HG03097 (cell line): ENCODE measurements at regions not wholly inside any gene's neighbourhood (a gene's known extent, or its start where the extent isn't known, plus 50 kb on each side); places are given as distances from the start of the nearest gene placed in this dataset.

Experiments
- ATAC-seq: cut with Tn5 transposase; IDR thresholded peaks from one replicate; pipeline ENCODE4 v1.9.1; 2021; ENCODE audit not compliant: unreplicated experiment, low FRiP score

DNA sequence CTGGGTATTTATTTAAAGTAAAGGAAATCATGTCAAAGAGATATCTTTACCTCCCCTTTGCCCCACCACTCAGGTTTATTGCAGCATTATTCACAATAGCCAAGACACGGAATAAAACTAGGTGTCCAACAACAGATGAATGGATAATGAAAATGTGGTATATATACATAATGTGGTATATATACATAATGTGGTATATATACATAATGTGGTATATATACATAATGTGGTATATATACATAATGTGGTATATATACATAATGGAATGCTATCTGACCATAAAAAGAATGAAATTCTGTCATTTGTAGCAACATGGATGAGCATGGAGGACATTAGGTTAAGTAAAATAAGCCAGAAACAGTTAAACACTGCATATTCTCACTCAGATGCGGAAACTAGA is 262.6 kb upstream of the PLXNA2 start:
- ATAC-seq, result no peak

DNA sequence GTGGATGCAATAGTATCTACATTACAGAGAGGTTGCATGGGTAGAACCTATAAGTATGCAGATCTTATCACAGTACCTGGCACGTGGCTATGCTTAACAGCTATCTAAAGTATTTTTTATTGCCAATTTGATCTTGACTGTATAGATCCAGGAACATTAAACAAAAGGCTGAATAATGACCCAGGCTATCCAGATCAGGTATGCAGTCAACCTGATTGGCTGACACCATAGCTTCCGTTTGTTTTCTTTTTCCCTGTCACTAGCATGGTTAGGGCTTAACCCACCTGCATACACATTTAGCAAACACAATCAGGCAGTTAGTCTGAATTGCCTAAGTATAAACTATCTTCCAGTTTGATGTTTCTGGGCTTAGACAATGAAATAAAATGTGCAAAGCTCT is 264.9 kb upstream of the PLXNA2 start:
- no peak for ATAC-seq

DNA sequence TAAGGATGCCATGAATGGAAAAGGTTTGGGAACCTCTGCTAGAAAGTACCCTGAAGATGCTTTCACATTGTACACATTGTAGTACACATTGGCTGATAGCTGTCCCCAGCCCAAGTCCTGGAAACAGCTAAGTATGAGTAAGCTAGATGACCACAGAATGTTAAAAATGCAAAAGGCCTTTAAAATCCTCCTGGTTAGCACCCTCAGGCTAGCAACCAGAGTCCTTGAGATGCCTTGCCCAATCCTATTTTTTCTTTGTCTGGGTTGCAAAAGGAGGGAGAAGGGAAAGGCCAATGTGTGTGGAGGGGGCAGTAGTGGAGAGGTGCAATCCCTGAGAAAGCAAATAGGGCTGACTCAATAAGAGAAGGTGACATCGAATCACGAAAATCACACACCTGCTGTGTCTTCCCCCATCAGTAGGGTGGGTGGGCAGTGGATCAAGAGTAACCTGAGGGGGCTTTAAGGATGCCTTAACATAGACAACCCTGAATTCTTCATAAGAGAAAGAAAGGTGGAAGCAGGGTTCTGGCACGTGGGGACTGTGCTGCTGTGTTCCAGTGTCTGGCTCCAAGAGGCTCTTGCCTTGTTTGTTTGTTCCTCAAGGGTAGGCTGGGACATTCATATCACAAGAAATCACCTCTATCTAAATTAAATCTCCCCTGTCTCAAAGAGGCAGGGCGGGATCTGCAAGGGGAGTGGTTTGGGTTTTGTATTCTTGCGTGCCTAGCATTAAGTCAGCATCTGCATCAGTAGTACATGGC is 266.2 kb upstream of the PLXNA2 start:
- ATAC-seq, result no peak

DNA sequence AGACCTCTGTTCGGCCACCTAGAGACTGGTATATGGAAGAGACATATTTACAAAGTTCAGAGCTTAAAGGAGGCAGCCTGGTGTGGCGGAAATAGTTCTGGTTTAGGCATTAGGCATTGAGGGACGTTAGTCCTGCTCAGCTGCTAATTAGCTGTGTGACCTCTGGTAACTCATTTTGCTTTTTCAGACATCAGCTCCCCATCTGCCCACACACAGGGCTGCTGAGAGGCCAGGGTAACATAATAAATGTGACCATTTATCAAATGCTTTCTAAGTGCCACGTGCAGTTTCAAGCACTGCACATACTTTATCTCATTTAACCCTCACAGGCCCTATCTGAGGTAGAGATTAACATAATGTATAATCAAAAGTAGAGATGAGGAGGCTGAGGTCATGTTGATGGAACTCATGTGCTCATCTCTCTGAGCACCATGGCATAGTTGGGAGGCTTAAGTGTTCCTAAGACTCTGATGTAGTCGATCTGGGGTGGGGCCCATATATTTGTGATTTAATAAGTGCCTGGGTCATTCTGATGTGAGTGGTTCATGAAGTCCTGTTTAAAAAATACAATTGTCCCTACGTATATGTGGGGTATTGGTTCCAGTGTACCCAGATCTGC is 267.2 kb upstream of the PLXNA2 start:
- no peak for ATAC-seq

DNA sequence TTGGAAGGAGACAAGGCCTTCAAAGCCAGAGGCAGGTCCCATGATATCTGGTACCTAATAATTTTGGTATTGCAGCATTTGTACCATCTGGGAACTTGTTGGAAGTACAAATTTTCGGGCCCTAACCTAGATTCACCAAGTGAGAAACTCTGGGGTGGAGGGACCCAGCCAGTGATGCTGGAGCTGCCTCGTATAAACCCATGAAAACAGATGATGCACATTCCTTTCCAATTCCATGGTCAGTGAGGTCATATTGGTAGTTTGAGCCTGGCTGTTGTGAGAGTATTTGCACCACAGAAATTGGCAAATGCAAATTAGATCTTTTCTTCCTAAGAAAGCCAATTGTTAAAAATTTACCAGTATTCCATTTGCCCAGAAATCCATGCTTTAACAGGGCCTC is 269.6 kb upstream of the PLXNA2 start:
- no peak for ATAC-seq

DNA sequence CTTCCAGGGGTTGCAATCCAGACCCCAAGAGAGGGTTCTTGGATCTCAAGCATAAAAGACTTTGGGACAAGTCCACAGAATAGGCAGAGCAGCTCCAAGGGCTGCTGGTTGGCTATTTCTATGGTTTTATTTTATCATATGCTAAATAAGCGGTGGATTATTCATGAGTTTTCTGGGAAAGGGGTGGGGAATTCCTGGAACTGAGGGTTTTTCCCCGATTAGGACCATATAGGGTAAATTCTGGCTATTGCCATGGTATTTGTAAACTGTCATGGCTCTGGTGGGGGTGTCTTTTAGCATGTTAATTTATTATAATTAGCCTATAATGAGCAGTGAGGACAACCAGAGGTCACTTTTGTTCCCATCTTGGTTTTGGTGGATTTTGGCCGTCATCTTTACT is 270.9 kb upstream of the PLXNA2 start:
- ATAC-seq, result no peak

DNA sequence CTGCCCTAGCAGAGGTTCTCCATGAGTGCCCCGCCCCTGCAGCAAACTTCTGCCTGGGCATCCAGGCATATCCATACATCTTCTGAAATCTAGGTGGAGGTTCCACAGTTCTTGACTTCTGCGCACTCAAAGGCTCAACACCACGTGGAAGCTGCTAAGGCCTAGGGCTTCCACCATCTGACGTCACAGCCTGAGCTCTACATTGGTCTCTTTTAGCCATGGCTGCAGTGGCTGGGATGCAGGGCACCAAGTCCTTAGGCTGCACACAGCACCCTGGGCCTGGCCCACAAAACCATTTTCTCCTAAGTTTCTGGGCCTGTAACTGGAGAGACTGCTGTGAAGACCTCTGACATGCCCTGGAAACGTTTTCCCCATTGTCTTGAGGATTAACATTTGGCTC is 272.6 kb upstream of the PLXNA2 start:
- ATAC-seq, result no peak

DNA sequence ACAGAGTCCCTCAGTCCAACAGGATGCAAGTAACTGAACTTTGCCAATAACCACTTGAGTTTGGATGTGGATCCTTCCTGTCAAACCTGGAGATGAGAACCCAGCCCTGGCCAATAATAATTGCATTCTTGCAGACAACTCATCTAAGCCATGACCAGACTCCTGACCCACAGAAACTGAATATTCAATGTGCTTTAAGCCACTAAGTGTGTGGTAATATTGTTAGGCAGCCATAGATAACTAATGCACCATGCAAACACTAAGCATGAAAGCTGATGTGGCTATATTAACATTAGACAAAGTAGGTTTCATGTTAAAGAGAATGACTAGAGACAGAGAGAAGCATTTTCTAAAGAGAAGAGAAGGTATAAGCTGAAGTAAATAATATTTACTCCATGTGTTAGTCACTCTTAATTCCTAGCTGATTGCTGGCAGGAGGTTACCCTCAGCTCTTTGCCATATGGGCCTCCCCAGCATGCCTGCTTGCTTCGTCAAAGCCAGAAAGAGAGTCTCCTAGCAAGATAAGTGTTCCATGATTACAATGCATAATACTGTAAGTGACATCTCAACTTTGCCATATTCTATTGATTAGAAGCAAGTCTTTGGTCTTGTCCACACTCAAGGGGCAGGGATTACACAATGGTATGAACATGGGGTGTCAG is 276.4 kb upstream of the PLXNA2 start:
- no peak for ATAC-seq

DNA sequence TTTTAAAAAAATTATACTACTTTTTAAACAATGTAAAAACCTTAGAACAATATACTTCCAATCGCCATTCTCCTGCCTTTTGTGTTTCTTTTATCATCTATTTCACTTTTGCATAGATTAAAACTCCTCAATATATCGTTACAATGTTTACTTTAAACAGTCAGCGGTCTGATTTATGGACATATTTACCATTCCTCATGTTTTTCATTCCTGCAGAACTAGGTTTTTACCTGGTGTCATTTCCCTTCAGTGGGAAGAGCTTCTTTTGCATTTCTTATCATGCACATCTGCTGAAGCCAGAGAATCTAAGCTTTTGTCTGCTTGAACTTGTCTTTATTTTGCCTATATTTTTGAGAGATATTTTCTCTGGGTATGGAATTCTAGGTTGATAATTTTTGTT is 277.4 kb upstream of the PLXNA2 start:
- no peak for ATAC-seq

DNA sequence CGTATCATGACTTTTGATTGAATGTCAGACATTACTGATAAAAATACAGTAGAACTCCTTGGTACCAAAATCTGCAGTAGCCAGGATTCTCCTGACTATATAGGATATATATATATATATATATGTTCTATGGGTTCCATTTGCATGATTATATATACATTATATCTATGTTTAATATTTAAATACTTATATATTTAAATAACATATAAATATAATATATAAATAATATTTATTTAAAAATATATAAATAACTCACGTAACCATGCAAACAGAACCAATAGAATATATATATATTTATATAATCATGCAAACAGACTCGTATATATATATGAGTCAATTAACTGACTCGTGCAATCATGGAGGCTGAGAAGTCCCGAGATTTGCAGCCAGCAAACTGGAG is 278.8 kb upstream of the PLXNA2 start:
- no peak for ATAC-seq

DNA sequence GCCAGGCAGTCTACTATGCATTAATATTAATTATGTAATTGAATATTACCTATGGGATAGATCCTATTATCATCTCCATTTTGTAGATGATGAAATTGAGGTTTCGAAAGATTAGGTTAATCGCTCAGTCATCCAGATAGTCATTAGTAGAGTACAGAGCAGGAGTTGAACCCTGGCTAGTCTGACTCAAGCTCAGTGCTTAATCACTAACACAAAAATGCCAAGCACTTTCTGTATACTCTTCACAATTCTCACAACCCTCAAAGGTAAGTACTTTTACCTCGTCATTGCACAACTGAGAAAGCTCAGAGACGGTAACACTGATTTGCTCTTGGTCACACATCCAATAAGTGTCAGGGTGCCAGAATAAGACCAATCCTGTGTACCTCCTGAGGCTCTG is 280.2 kb upstream of the PLXNA2 start:
- ATAC-seq, result no peak

DNA sequence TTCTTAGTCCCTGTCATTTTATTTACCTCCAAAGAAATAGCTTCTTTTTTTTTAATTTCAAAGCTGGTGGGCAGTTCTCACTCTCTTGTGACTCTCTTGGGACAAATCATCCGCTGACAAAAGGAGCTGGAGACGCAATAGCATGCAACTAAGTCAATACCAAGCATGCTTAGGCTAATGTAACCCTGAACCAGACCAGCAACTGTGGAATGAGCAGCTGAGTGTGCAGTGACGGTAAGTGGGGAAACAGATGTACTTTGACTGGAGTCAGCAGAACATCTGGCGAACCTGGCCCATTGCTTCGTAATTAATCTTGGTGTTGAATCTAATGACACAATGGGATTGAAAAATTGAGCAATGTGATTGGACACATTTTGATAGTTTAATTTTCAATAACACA is 280.7 kb upstream of the PLXNA2 start:
- ATAC-seq, result no peak

DNA sequence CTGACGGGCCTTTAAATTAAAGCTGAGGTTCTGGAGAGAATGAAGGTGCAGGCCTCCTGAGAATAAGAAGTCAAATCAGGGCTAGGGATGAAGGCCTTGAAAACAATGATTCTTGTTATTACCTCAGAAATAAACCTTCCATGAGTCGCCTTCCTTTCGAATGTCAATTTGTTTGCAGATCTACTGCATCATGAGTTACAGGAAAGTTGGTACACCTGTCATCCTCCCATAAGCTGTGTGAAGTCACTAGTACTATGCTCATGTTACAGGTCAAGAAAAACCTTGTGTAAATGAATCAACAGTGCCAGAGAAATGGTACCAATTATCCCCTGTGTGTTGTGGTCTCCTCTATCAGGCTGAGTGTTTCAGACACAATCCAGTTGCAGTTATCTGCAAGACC is 281.2 kb upstream of the PLXNA2 start:
- no peak for ATAC-seq

DNA sequence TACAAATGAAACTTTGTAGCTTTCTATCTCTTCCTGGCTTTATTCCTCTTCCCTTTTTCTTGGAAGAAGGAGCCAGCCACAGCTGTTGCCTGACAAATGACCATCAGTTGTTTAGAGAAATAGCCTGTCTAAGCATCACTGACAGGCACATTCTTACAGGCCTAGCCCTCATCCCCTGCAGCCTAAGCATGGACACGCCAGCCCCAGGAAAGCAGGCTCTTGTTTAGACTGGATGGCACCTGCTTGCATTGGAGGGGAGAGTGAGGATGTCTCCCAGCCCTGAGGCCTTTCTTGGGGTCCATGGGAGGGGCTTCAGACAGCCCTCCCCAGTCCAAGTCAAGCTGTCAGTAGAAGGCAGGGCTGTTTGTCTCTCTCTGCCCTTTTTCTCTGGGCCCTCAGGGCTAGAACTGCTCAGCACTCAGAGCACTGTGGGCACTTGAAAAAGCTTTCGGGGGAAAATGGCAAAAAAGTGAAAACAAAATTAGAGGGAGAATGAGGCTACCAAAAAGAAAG is 282.5 kb upstream of the PLXNA2 start:
- ATAC-seq, result no peak

DNA sequence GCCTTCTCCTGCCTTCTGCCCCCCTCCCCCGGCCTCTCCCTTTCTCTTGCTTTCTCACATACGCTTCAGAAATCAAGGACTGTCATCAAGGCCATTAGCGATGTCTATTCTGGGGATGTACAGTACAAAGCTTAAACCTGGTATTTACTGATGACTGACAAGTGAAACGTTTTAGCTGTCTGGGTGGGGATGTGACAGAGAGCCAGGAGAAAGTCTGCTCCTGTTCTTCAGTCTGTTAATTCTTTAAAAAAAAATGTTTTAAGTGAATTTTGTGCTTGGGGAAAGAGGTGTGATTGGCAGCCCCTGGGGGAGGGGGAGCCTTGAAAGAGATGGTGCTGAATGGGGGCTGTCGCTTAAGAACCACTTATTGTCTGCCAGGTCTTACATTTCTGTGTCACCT is 283.0 kb upstream of the PLXNA2 start:
- no peak for ATAC-seq

DNA sequence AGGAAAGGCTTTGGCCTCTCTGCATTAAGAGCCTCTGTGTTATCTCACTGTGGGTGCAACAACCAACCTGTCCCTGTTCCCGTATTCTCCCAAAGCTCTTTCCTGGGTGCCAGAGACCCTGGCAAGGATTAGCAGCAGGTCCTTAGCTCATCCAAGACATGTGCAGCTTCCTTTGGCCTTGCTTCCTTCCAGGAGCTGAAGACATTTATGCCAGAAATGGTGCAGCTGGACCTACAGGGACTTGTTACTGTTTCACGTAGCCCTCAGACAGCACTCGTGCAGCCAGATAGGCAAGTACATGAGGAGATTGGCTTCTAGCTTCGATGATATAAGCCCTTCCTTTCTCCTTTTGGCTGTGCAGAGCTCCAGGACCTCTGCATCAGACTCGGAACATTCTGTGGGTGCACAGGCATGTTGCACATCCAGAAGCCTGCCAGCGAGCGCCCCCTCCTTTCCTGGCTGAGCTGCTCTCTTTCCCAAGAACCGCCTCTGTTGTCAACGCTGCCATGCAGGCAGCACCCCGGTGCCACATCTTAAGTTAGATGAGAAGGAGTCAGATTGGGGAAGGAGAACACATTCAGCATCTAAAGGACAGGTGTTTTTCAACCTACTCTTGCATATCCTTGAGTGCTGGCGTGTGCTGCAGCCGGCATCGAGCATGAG is 284.5 kb upstream of the PLXNA2 start:
- ATAC-seq, result no peak

DNA sequence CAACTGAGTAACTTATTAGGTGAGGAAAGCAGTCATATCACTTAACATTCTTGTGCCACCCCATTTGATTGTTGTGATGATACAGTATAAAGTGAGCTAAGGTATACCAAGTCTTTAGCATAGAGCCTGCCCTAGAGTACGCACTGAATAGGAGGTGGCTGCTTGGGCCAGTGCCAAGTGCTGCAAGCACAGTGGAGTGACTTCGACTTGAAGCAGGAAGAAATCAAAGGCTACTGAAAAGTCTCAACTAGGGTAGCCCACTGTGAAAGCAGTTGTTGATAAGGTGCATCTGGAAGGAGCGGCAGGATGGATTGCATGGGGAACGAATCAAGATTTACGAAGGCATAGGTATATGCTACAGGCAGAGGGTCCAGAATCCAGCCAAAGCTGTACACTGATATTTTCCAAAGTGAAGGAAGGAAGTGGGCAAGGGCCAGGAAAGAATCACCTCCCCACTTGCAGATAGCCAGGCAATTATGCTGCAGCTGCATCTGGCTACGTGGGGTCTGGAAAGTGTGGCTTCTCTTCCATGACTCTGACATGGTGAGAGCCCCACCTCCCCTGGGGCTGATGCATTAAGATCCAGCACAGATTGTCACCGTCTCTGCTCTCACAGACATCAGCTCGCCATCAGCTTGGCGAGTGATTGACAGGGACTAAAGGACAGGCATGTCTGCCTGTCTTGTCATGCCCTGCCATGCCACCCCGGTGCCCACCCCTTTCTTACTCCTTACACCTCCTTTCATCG is 287.0 kb upstream of the PLXNA2 start:
- ATAC-seq, result no peak

DNA sequence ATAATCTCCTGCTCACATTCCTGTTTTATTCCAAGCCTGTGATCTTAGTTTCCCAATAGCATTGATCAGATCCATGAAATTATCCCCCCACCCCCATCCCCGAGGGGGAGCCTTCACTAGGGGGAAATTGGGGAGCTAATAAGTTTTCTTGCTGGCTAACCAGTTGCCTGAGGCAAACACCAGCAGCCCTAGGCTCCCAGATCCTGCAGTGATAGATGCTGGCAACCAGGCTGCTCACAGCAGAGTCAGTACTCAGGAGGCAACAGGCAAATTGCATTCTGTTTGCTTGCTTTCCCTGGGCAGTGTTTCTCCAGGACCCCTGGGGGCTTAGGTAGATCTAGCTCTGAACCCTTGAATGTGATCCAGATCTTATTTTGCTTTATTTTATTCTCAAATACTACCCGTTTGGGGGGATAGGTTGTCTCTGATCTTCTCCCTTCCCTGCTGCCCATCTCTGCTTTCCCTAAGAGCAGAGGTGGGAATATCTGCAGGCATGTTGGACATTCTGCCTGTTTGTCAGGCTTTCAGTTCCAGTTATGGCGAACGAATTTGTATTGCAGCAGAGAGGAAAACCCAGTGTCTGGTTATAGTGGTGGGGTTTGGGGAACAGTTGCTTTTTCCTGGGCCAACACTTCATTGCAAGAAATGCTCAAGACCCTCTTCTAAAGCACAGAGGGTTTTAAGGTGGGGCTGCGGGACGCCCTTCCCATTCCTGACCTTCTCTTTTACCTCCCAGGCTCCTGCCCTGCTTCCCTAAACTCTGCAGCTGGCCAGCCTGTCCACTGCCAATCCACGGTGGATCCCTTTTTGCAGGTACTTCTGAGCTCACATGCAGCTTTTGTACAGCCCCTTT is 289.8 kb upstream of the PLXNA2 start:
- ATAC-seq, result no peak

DNA sequence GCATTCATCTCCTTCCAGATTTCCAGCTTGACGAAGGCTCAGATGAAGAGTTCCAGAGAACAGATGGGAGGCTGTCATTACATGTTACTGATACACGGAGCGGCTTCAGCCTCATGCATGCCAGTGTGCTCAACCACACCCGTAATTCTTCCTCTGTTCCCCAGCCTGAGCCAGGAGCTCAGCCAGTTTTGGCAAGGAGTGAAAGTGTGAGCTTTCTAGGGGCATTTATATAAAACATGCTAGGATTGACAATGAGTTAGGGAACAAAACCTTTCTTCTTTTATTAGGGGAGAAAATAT is 290.4 kb upstream of the PLXNA2 start:
- no peak for ATAC-seq

DNA sequence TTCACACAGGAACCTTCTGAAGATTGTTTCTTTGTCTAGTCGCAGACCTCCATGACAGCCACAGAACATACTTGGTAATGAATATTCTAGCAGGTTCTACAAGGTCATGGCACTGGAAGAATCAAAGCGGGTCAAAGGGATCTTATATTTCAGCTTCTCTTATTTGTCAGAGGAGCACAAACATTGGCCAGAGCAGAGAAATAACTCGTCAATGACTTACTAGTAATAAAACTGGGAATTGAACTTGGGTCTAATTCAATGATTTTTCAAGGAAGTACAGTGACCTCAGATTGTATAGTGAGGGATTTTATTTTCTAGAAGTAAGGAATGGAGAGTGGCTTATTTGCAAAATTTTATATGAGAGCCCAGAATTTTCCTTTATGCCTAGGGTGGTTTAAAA is 290.8 kb upstream of the PLXNA2 start:
- no peak for ATAC-seq
